ENCODE measurements at regions not wholly inside any gene's neighbourhood (a gene's known extent, or its start where the extent isn't known, plus 50 kb on each side); places are given as distances from the start of the nearest gene placed in this dataset.

- ATAC-seq (ENCODE audit: insufficient read depth, low read depth) = no peak
- no peak overlapping the region for H2AFZ ChIP-seq (ENCODE audit: low read depth, low read length)
- TF ChIP-seq EZH2 (IDR thresholded peaks at IDR 0.05; ENCODE audit: borderline replicate concordance, low read depth, low read length, severe bottlenecking) = no peak
- TF ChIP-seq, protein P1, sequence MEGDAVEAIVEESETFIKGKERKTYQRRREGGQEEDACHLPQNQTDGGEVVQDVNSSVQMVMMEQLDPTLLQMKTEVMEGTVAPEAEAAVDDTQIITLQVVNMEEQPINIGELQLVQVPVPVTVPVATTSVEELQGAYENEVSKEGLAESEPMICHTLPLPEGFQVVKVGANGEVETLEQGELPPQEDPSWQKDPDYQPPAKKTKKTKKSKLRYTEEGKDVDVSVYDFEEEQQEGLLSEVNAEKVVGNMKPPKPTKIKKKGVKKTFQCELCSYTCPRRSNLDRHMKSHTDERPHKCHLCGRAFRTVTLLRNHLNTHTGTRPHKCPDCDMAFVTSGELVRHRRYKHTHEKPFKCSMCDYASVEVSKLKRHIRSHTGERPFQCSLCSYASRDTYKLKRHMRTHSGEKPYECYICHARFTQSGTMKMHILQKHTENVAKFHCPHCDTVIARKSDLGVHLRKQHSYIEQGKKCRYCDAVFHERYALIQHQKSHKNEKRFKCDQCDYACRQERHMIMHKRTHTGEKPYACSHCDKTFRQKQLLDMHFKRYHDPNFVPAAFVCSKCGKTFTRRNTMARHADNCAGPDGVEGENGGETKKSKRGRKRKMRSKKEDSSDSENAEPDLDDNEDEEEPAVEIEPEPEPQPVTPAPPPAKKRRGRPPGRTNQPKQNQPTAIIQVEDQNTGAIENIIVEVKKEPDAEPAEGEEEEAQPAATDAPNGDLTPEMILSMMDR (IDR thresholded peaks at IDR 0.05; ENCODE audit: borderline replicate concordance, extremely low read depth, low read length, poor library complexity, severe bottlenecking) = no peak
Observed at GRCh38 chr14:87503711-87504110, 489.3 kb downstream of the GALC start.

GRCh38 chr14:87497301-87497700 is 495.7 kb downstream of the GALC start:
- no peaks in the 10 kb centered on the region for H3K36me3 ChIP-seq (ENCODE audit: insufficient read depth, low read length)
- no peaks in the 10 kb centered on the region for H3K27me3 ChIP-seq (ENCODE audit: insufficient read depth, low read length, poor library complexity)
- H3K79me2 ChIP-seq (ENCODE audit: insufficient read depth, low read length) = no peaks in the 10 kb centered on the region
- H2AFZ ChIP-seq (ENCODE audit: low read depth, low read length) = no peak overlapping the region
- no peaks in the 10 kb centered on the region for H4K20me1 ChIP-seq (ENCODE audit: insufficient read depth, low read length)
- H3K27ac ChIP-seq (ENCODE audit: low read length) = no peak overlapping the region
- DNase-seq (no peak), ATAC-seq (ENCODE audit: insufficient read depth, low read depth) (no peak)
- H3K4me1 ChIP-seq (ENCODE audit: insufficient read depth, low read length) = no peaks in the 10 kb centered on the region
- H3K4me3 ChIP-seq (ENCODE audit: low read depth in 1 of 2, low read length in 2 of 2) = no peak overlapping the region
- no peak overlapping the region for H3K9ac ChIP-seq (ENCODE audit: low read depth, low read length)
- H3K9me3 ChIP-seq (ENCODE audit: insufficient read depth, low read length, severe bottlenecking) = no peaks in the 10 kb centered on the region
- H3K4me2 ChIP-seq (ENCODE audit: insufficient read depth, low read length) = no peak overlapping the region
- no peak for TF ChIP-seq EZH2 (IDR thresholded peaks at IDR 0.05; ENCODE audit: borderline replicate concordance, low read depth, low read length, severe bottlenecking)
- TF ChIP-seq, protein P1 (IDR thresholded peaks at IDR 0.05; ENCODE audit: borderline replicate concordance, extremely low read depth, low read length, poor library complexity, severe bottlenecking) = no peak

More at GRCh38 chr14:87503711-87504110, 489.3 kb downstream of the GALC start:
- H3K27ac ChIP-seq (ENCODE audit: low read length) = no peak overlapping the region
- no peaks in the 10 kb centered on the region for H3K79me2 ChIP-seq (ENCODE audit: insufficient read depth, low read length)
- no peaks in the 10 kb centered on the region for H3K27me3 ChIP-seq (ENCODE audit: insufficient read depth, low read length, poor library complexity)
- H3K4me3 ChIP-seq (ENCODE audit: low read depth in 1 of 2, low read length in 2 of 2) = no peak overlapping the region
- no peaks in the 10 kb centered on the region for H3K36me3 ChIP-seq (ENCODE audit: insufficient read depth, low read length)
- no peaks in the 10 kb centered on the region for H3K4me1 ChIP-seq (ENCODE audit: insufficient read depth, low read length)
- DNase-seq = no peak
- no peak overlapping the region for H3K9ac ChIP-seq (ENCODE audit: low read depth, low read length)
- H3K4me2 ChIP-seq (ENCODE audit: insufficient read depth, low read length) = no peak overlapping the region
- no peaks in the 10 kb centered on the region for H3K9me3 ChIP-seq (ENCODE audit: insufficient read depth, low read length, severe bottlenecking)
- no peaks in the 10 kb centered on the region for H4K20me1 ChIP-seq (ENCODE audit: insufficient read depth, low read length)

DNA sequence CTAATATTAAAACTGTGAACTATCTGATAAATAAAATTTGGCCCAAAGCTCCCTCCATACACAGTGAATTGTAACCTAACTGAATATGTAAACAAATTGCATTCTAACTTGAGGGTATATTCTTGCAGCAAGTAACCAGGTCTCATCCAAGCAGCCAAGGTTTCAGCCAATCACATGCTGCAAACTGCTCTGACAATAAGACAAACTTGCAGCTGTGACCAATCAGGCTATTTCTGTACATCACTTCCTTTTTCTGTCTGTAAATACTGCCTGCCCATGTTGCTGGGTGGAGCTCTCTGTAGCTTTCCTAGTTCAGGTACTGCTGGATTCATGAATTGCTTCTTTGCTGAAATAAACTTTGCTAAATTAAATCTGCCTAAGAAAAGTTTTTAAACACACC is 499.0 kb downstream of the GALC start:
- Histone ChIP-seq H3K4me3 (ENCODE audit: low read depth in 1 of 2, low read length in 2 of 2) (no peak overlapping the region), H2AFZ (ENCODE audit: low read depth, low read length) (no peak overlapping the region)

More for the DNA sequence above, 499.0 kb downstream of the GALC start:
- DNase-seq = no peak
- Histone ChIP-seq H3K27ac (ENCODE audit: low read length) (no peak overlapping the region), H3K9ac (ENCODE audit: low read depth, low read length) (no peak overlapping the region), H3K4me1 (ENCODE audit: insufficient read depth, low read length) (no peaks in the 10 kb centered on the region), H3K9me3 (ENCODE audit: insufficient read depth, low read length, severe bottlenecking) (no peaks in the 10 kb centered on the region), H3K36me3 (ENCODE audit: insufficient read depth, low read length) (no peaks in the 10 kb centered on the region), H3K79me2 (ENCODE audit: insufficient read depth, low read length) (no peaks in the 10 kb centered on the region), H4K20me1 (ENCODE audit: insufficient read depth, low read length) (no peaks in the 10 kb centered on the region), H3K27me3 (ENCODE audit: insufficient read depth, low read length, poor library complexity) (no peaks in the 10 kb centered on the region), H3K4me2 (ENCODE audit: insufficient read depth, low read length) (no peak overlapping the region)
- ATAC-seq (ENCODE audit: insufficient read depth, low read depth) = no peak
- TF ChIP-seq, protein P1 (IDR thresholded peaks at IDR 0.05; ENCODE audit: borderline replicate concordance, extremely low read depth, low read length, poor library complexity, severe bottlenecking) = no peak
- TF ChIP-seq EZH2 (IDR thresholded peaks at IDR 0.05; ENCODE audit: borderline replicate concordance, low read depth, low read length, severe bottlenecking) = no peak
